GM12891 (cell line): ENCODE measurements at regions not wholly inside any gene's neighbourhood (a gene's known extent, or its start where the extent isn't known, plus 50 kb on each side); places are given as distances from the start of the nearest gene placed in this dataset.

ENCODE experiments used
- POLR2A ChIP-seq: IDR thresholded peaks from 2 replicates; pipeline ENCODE4 v1.6.1; 2011; ENCODE audit warnings: low read depth, low read length, control low read depth
- POLR2AphosphoS5 ChIP-seq: IDR thresholded peaks from 2 replicates; pipeline ENCODE4 v1.6.1; 2011; ENCODE audit warnings: low read depth, low read length, control low read depth
- POU2F2 ChIP-seq: IDR thresholded peaks from 2 replicates; pipeline ENCODE4 v1.6.1; 2011; ENCODE audit warnings: low read depth, mild to moderate bottlenecking, control low read depth, low read length, moderate library complexity
- SPI1 ChIP-seq: IDR thresholded peaks from 2 replicates; pipeline ENCODE4 v1.6.1; 2011; ENCODE audit warnings: low read depth, low read length, control low read depth
- TAF1 ChIP-seq: IDR thresholded peaks from 2 replicates; pipeline ENCODE4 v1.6.1; 2011; ENCODE audit warnings: low read depth, low read length, control low read depth

- TF ChIP-seq POLR2A (no peak), POLR2AphosphoS5 (no peak), POU2F2 (no peak), TAF1 (no peak), SPI1 (no peak)
Measured at GRCh38 chr2:242053921-242054320, 184.4 kb downstream of the RTP5 start.
